ENCODE measurements at regions not wholly inside any gene's neighbourhood (a gene's known extent, or its start where the extent isn't known, plus 50 kb on each side); places are given as distances from the start of the nearest gene placed in this dataset.

- H3K4me3 Mint-ChIP-seq: no peak overlapping the region
- ChIA-PET CTCF (no interaction called here), POLR2A (no interaction called here)
- no peak for DNase-seq
- no peaks in the 10 kb centered on the region for H3K36me3 Mint-ChIP-seq (ENCODE audit: low read depth)
- no peaks in the 10 kb centered on the region for H3K36me3 ChIP-seq (ENCODE audit: insufficient read depth, low read length)
- no peaks in the 10 kb centered on the region for H3K27me3 Mint-ChIP-seq
- H3K27ac Mint-ChIP-seq: no peak overlapping the region
- no peaks in the 10 kb centered on the region for H3K27me3 ChIP-seq (ENCODE audit: control insufficient read depth in 1 of 2, insufficient read depth in 2 of 2, low read length in 2 of 2)
- TF ChIP-seq CTCF (IDR thresholded peaks at IDR 0.05): no peak
- H3K27ac ChIP-seq (ENCODE audit: low read depth in 1 of 2, low read length in 2 of 2): no peak overlapping the region
- H3K9me3 Mint-ChIP-seq: peaks cover 4% of the 10 kb centered on the region
- no peak for ATAC-seq (ENCODE audit: poor library complexity)
- no peaks in the 10 kb centered on the region for H3K4me1 ChIP-seq (ENCODE audit: insufficient read depth, low read length)
- no peak overlapping the region for H3K4me3 ChIP-seq (ENCODE audit: low read length)
- H3K9me3 ChIP-seq (ENCODE audit: control insufficient read depth in 1 of 2, insufficient read depth in 1 of 2, low read length in 2 of 2): peaks cover 0 to 8% of the 10 kb centered on the region in 2 experiments
- no peaks in the 10 kb centered on the region for H3K4me1 Mint-ChIP-seq (ENCODE audit: low read depth)
- intact Hi-C loops (cut with DNase I, micrococcal nuclease): no loop called here
These were observed 57.3 kb upstream of the TSHZ2 start for GRCh38 chr20:52914870-52915269.

- POLR2A ChIA-PET: no interaction called here
- no peaks in the 10 kb centered on the region for H3K27me3 Mint-ChIP-seq
- no peaks in the 10 kb centered on the region for H3K27me3 ChIP-seq (ENCODE audit: control insufficient read depth in 1 of 2, insufficient read depth in 2 of 2, low read length in 2 of 2)
- H3K4me3 ChIP-seq (ENCODE audit: low read length): no peak overlapping the region
- no peaks in the 10 kb centered on the region for H3K36me3 ChIP-seq (ENCODE audit: insufficient read depth, low read length)
- no peak overlapping the region for H3K27ac ChIP-seq (ENCODE audit: low read depth in 1 of 2, low read length in 2 of 2)
- no peak overlapping the region for H3K27ac Mint-ChIP-seq
- intact Hi-C loops (cut with DNase I, micrococcal nuclease): no loop called here
- H3K9me3 Mint-ChIP-seq: peaks cover 4% of the 10 kb centered on the region
- DNase-seq (no peak), ATAC-seq (ENCODE audit: poor library complexity) (no peak)
- no peak overlapping the region for H3K4me3 Mint-ChIP-seq
- no peaks in the 10 kb centered on the region for H3K36me3 Mint-ChIP-seq (ENCODE audit: low read depth)
- CTCF ChIA-PET: no interaction called here
- no peaks in the 10 kb centered on the region for H3K4me1 ChIP-seq (ENCODE audit: insufficient read depth, low read length)
- no peaks in the 10 kb centered on the region for H3K4me1 Mint-ChIP-seq (ENCODE audit: low read depth)
- peaks cover 0 to 8% of the 10 kb centered on the region in 2 experiments for H3K9me3 ChIP-seq (ENCODE audit: control insufficient read depth in 1 of 2, insufficient read depth in 1 of 2, low read length in 2 of 2)
- no peak for TF ChIP-seq CTCF (IDR thresholded peaks at IDR 0.05)
These were observed 58.3 kb upstream of the TSHZ2 start for GRCh38 chr20:52913650-52914387.

- POLR2A ChIA-PET: no interaction called here
- DNase-seq: no peak
- intact Hi-C loops (cut with DNase I, micrococcal nuclease): no loop called here
- Histone ChIP-seq H3K4me1 (ENCODE audit: insufficient read depth, low read length) (no peaks in the 10 kb centered on the region), H3K9me3 (ENCODE audit: control insufficient read depth in 1 of 2, insufficient read depth in 1 of 2, low read length in 2 of 2) (no peaks in the 10 kb centered on the region), H3K27me3 (ENCODE audit: control insufficient read depth in 1 of 2, insufficient read depth in 2 of 2, low read length in 2 of 2) (no peaks in the 10 kb centered on the region), H3K27ac (ENCODE audit: low read depth in 1 of 2, low read length in 2 of 2) (no peak overlapping the region), H3K4me3 (ENCODE audit: low read length) (no peak overlapping the region), H3K36me3 (ENCODE audit: insufficient read depth, low read length) (no peaks in the 10 kb centered on the region)
- H3K27me3 Mint-ChIP-seq: peaks cover 7% of the 10 kb centered on the region
- no peak for ATAC-seq (ENCODE audit: poor library complexity)
- no peaks in the 10 kb centered on the region for H3K4me1 Mint-ChIP-seq (ENCODE audit: low read depth)
- no peak overlapping the region for H3K27ac Mint-ChIP-seq
- no peaks in the 10 kb centered on the region for H3K9me3 Mint-ChIP-seq
- no peak overlapping the region for H3K4me3 Mint-ChIP-seq
- H3K36me3 Mint-ChIP-seq (ENCODE audit: low read depth): no peaks in the 10 kb centered on the region
- no peak for TF ChIP-seq CTCF (IDR thresholded peaks at IDR 0.05)
- CTCF ChIA-PET: no interaction called here
These were observed 66.7 kb upstream of the TSHZ2 start for GRCh38 chr20:52905241-52905994.
